Activated T-cell treated with anti-CD3 and anti-CD28 coated beads, Interleukin-2, amount 50 U/mL, for 72 hours (primary cell): ENCODE measurements at regions not wholly inside any gene's neighbourhood (a gene's known extent, or its start where the extent isn't known, plus 50 kb on each side); places are given as distances from the start of the nearest gene placed in this dataset.
A peak's percentile ranks its signal among the peaks of the same experiment; 100 is the strongest.
"Not testable (repeated sequence)": the region's sequence is repeated elsewhere in the genome, so short reads cannot be mapped to it uniquely, and the experiment has no call there.

Source experiments
- ATAC-seq, 2 donors: fragments of 150-1000 bp; cut with Tn5 transposase; replicated peaks in 1 of 2; 2 replicates each; pipeline ENCODE4 v1.10.0; 2021; ENCODE audit warnings: moderate library complexity in 2 of 2, mild to moderate bottlenecking in 1 of 2
- DNase-seq, 2 donors: peaks; one replicate each; pipeline ENCODE4 v3.0.0; 2021 to 2022; ENCODE audit warnings: mixed read lengths in 1 of 2
- H3K27ac Mint-ChIP-seq: one replicate; pipeline ENCODE4 v1.8.0; 2022; ENCODE audit warnings: mild to moderate bottlenecking, moderate library complexity, mixed read lengths
- H3K27me3 Mint-ChIP-seq: one replicate; pipeline ENCODE4 v1.8.0; 2022; ENCODE audit warnings: low read depth, mixed read lengths
- H3K36me3 Mint-ChIP-seq, 2 donors: one replicate each; pipeline ENCODE4 v1.8.0; 2022; ENCODE audit warnings: mixed read lengths in 2 of 2, mild to moderate bottlenecking in 1 of 2; ENCODE audit not compliant: insufficient read depth in 2 of 2
- H3K4me1 Mint-ChIP-seq: one replicate; pipeline ENCODE4 v1.8.0; 2022; ENCODE audit warnings: low read depth, mixed read lengths
- H3K4me3 Mint-ChIP-seq, 2 donors: one replicate each; pipeline ENCODE4 v1.8.0; 2022; ENCODE audit warnings: mild to moderate bottlenecking in 2 of 2, mixed read lengths in 2 of 2, moderate library complexity in 2 of 2
- H3K9me3 Mint-ChIP-seq, 2 donors: one replicate each; pipeline ENCODE4 v1.8.0; 2022; ENCODE audit warnings: mixed read lengths in 2 of 2

GRCh38 chr2:20499387-20499786 lies 52.5 kb downstream of the RHOB start:
- Mint-ChIP-seq H3K4me3 (no peak overlapping the region), H3K36me3 (no peaks in the 10 kb centered on the region), H3K9me3 (no peaks in the 10 kb centered on the region), H3K4me1 (peaks cover 4% of the 10 kb centered on the region), H3K27me3 (no peaks in the 10 kb centered on the region), H3K27ac (no peak overlapping the region)
- DNase-seq (no peak), ATAC-seq (no peak)

- ATAC-seq = no peak
- no peak overlapping the region for H3K4me3 Mint-ChIP-seq
- H3K9me3 Mint-ChIP-seq = no peaks in the 10 kb centered on the region
- DNase-seq = no peak
- H3K36me3 Mint-ChIP-seq = no peaks in the 10 kb centered on the region
- H3K27ac Mint-ChIP-seq = no peak overlapping the region
- peaks cover 8% of the 10 kb centered on the region for H3K4me1 Mint-ChIP-seq
- no peaks in the 10 kb centered on the region for H3K27me3 Mint-ChIP-seq
These were observed 55.1 kb downstream of the RHOB start for GRCh38 chr2:20501974-20502373.

- DNase-seq, H3K4me3 Mint-ChIP-seq, ATAC-seq, H3K27ac Mint-ChIP-seq, H3K27me3 Mint-ChIP-seq, H3K36me3 Mint-ChIP-seq, H3K9me3 Mint-ChIP-seq: not testable (repeated sequence)
- H3K4me1 Mint-ChIP-seq = peaks cover 14% of the 10 kb centered on the region
These were observed 55.6 kb downstream of the RHOB start for GRCh38 chr2:20502496-20502895.

GRCh38 chr2:20504174-20504573 lies 57.3 kb downstream of the RHOB start:
- Mint-ChIP-seq H3K27ac (no peak overlapping the region), H3K27me3 (no peaks in the 10 kb centered on the region), H3K4me1 (peaks cover 14% of the 10 kb centered on the region), H3K4me3 (no peak overlapping the region), H3K9me3 (no peaks in the 10 kb centered on the region), H3K36me3 (no peaks in the 10 kb centered on the region)
- ATAC-seq (peak; percentile 34 to 49), DNase-seq (no peak)

- Mint-ChIP-seq H3K9me3 (no peaks in the 10 kb centered on the region), H3K4me1 (peaks cover 14% of the 10 kb centered on the region), H3K27ac (no peak overlapping the region), H3K4me3 (no peak overlapping the region), H3K36me3 (no peaks in the 10 kb centered on the region), H3K27me3 (no peaks in the 10 kb centered on the region)
- DNase-seq (no peak), ATAC-seq (no peak)
These were observed 59.4 kb downstream of the RHOB start for GRCh38 chr2:20506201-20506685.

GRCh38 chr2:20507166-20507692 lies 60.4 kb downstream of the RHOB start:
- H3K4me3 Mint-ChIP-seq = peak overlapping the region in 1 of 2 donors; percentile 26
- DNase-seq = peak; percentile 20 to 46
- H3K27ac Mint-ChIP-seq = peak overlapping the region; percentile 50
- H3K36me3 Mint-ChIP-seq = no peaks in the 10 kb centered on the region
- no peaks in the 10 kb centered on the region for H3K9me3 Mint-ChIP-seq
- H3K27me3 Mint-ChIP-seq = no peaks in the 10 kb centered on the region
- peaks cover 14% of the 10 kb centered on the region for H3K4me1 Mint-ChIP-seq
- ATAC-seq = peak; percentile 88 to 96

GRCh38 chr2:20507711-20508110 lies 60.8 kb downstream of the RHOB start:
- Mint-ChIP-seq H3K4me3 (no peak overlapping the region), H3K27ac (no peak overlapping the region), H3K36me3 (no peaks in the 10 kb centered on the region), H3K4me1 (peaks cover 14% of the 10 kb centered on the region), H3K27me3 (no peaks in the 10 kb centered on the region), H3K9me3 (no peaks in the 10 kb centered on the region)
- no peak for ATAC-seq
- DNase-seq = no peak

GRCh38 chr2:20509301-20509769 lies 62.5 kb downstream of the RHOB start:
- Mint-ChIP-seq H3K36me3 (no peaks in the 10 kb centered on the region), H3K4me3 (no peak overlapping the region), H3K27ac (no peak overlapping the region), H3K4me1 (peaks cover 10% of the 10 kb centered on the region), H3K9me3 (no peaks in the 10 kb centered on the region), H3K27me3 (peaks cover 9% of the 10 kb centered on the region)
- ATAC-seq (no peak), DNase-seq (no peak)

GRCh38 chr2:20509770-20510490 lies 63.1 kb downstream of the RHOB start:
- ATAC-seq (no peak), DNase-seq (no peak)
- peaks cover under 1 to 1% of the 10 kb centered on the region in 2 donors for H3K36me3 Mint-ChIP-seq
- peaks cover 9% of the 10 kb centered on the region for H3K27me3 Mint-ChIP-seq
- peaks cover 10% of the 10 kb centered on the region for H3K4me1 Mint-ChIP-seq
- H3K9me3 Mint-ChIP-seq = peaks cover 0 to under 1% of the 10 kb centered on the region in 2 donors
- H3K27ac Mint-ChIP-seq = no peak overlapping the region
- no peak overlapping the region for H3K4me3 Mint-ChIP-seq

GRCh38 chr2:20511130-20511529 lies 64.3 kb downstream of the RHOB start:
- no peak for DNase-seq
- no peak for ATAC-seq
- Mint-ChIP-seq H3K4me1 (peaks cover 10% of the 10 kb centered on the region), H3K27me3 (peaks cover 9% of the 10 kb centered on the region), H3K9me3 (peaks cover 2 to 5% of the 10 kb centered on the region in 2 donors), H3K36me3 (peaks cover 3% of the 10 kb centered on the region in 2 donors), H3K4me3 (no peak overlapping the region), H3K27ac (no peak overlapping the region)

- H3K36me3 Mint-ChIP-seq = peaks cover 3% of the 10 kb centered on the region in 2 donors
- no peak overlapping the region for H3K4me3 Mint-ChIP-seq
- H3K4me1 Mint-ChIP-seq = peaks cover 10% of the 10 kb centered on the region
- no peak for DNase-seq
- H3K9me3 Mint-ChIP-seq = peaks cover 2 to 5% of the 10 kb centered on the region in 2 donors
- no peak overlapping the region for H3K27ac Mint-ChIP-seq
- peaks cover 9% of the 10 kb centered on the region for H3K27me3 Mint-ChIP-seq
- no peak for ATAC-seq
These were observed 65.3 kb downstream of the RHOB start for GRCh38 chr2:20512061-20512605.

- ATAC-seq (no peak), DNase-seq (no peak)
- peaks cover 9% of the 10 kb centered on the region for H3K27me3 Mint-ChIP-seq
- H3K4me3 Mint-ChIP-seq = no peak overlapping the region
- peaks cover 2 to 5% of the 10 kb centered on the region in 2 donors for H3K9me3 Mint-ChIP-seq
- H3K36me3 Mint-ChIP-seq = peaks cover 3% of the 10 kb centered on the region in 2 donors
- no peak overlapping the region for H3K27ac Mint-ChIP-seq
- H3K4me1 Mint-ChIP-seq = peaks cover 6% of the 10 kb centered on the region
These were observed 67.1 kb downstream of the RHOB start for GRCh38 chr2:20513946-20514345.

GRCh38 chr2:20514596-20515269 lies 67.9 kb downstream of the RHOB start:
- Mint-ChIP-seq H3K27ac (no peak overlapping the region), H3K27me3 (peaks cover 9% of the 10 kb centered on the region), H3K4me3 (no peak overlapping the region), H3K9me3 (peaks cover 2 to 5% of the 10 kb centered on the region in 2 donors), H3K4me1 (peaks cover 6% of the 10 kb centered on the region), H3K36me3 (peaks cover 3% of the 10 kb centered on the region in 2 donors)
- ATAC-seq (no peak), DNase-seq (no peak)
